ENCODE measurements at regions not wholly inside any gene's neighbourhood (a gene's known extent, or its start where the extent isn't known, plus 50 kb on each side); places are given as distances from the start of the nearest gene placed in this dataset.

DNA sequence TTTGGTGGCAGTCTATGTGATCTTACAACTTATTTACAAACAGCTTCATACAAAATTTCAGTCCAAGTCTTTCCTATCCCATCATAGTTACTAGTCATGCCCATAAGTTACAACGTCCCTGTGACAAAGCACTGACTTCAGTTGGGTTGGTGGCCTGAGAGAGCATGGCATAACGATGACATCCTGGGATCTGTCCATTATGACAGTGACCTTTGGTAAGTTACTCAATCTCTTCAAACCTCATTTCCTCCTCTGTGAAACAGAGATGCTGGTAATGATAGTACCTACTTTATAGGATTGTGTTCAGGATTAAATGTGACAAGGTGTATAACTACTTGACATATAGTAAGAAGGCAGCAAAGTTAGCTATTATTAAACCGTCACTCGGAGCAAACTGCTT lies 55.4 kb upstream of the ATP5MC3 start:
- peaks cover 11% of the 10 kb centered on the region for H3K27me3 ChIP-seq (ENCODE audit: control insufficient read depth, insufficient read depth, low read length)
- no peak for TF ChIP-seq CTCF (IDR thresholded peaks at IDR 0.05; ENCODE audit: low read depth, low read length)
- CTCF ChIA-PET: no interaction called here
- H3K9me3 ChIP-seq (ENCODE audit: control insufficient read depth, insufficient read depth, low read length): peaks cover 7% of the 10 kb centered on the region
- no peak overlapping the region for H3K27ac ChIP-seq (ENCODE audit: low read depth, low read length)
- POLR2A ChIA-PET: no interaction called here
- H3K4me3 ChIP-seq (ENCODE audit: low read depth, low read length): no peak overlapping the region
- DNase-seq (ENCODE audit: low read depth, low spot score): no peak

GRCh38 chr2:175234650-175235049 lies 53.1 kb upstream of the ATP5MC3 start:
- Histone ChIP-seq H3K27ac (ENCODE audit: low read depth, low read length) (no peak overlapping the region), H3K9me3 (ENCODE audit: control insufficient read depth, insufficient read depth, low read length) (peaks cover 7% of the 10 kb centered on the region), H3K27me3 (ENCODE audit: control insufficient read depth, insufficient read depth, low read length) (no peaks in the 10 kb centered on the region), H3K4me3 (ENCODE audit: low read depth, low read length) (no peak overlapping the region)
- no peak for TF ChIP-seq CTCF (IDR thresholded peaks at IDR 0.05; ENCODE audit: low read depth, low read length)
- no peak for DNase-seq (ENCODE audit: low read depth, low spot score)
- ChIA-PET POLR2A (no interaction called here), CTCF (interaction anchor here (0.8 to 1.9 kb wide), 3 partner anchors 15 to 47 kb away, joined by 3 to 21 read pairs (median 3); no protein-coding TSS in a partner anchor)

GRCh38 chr2:175234153-175234552 lies 52.6 kb upstream of the ATP5MC3 start:
- no peak overlapping the region for H3K4me3 ChIP-seq (ENCODE audit: low read depth, low read length)
- ChIA-PET CTCF (interaction anchor here (0.8 to 1.9 kb wide), 3 partner anchors 16 to 48 kb away, joined by 3 to 21 read pairs (median 3); no protein-coding TSS in a partner anchor), POLR2A (no interaction called here)
- peaks cover 6% of the 10 kb centered on the region for H3K9me3 ChIP-seq (ENCODE audit: control insufficient read depth, insufficient read depth, low read length)
- TF ChIP-seq CTCF (IDR thresholded peaks at IDR 0.05; ENCODE audit: low read depth, low read length): no peak
- H3K27ac ChIP-seq (ENCODE audit: low read depth, low read length): no peak overlapping the region
- DNase-seq (ENCODE audit: low read depth, low spot score): no peak
- no peaks in the 10 kb centered on the region for H3K27me3 ChIP-seq (ENCODE audit: control insufficient read depth, insufficient read depth, low read length)

DNA sequence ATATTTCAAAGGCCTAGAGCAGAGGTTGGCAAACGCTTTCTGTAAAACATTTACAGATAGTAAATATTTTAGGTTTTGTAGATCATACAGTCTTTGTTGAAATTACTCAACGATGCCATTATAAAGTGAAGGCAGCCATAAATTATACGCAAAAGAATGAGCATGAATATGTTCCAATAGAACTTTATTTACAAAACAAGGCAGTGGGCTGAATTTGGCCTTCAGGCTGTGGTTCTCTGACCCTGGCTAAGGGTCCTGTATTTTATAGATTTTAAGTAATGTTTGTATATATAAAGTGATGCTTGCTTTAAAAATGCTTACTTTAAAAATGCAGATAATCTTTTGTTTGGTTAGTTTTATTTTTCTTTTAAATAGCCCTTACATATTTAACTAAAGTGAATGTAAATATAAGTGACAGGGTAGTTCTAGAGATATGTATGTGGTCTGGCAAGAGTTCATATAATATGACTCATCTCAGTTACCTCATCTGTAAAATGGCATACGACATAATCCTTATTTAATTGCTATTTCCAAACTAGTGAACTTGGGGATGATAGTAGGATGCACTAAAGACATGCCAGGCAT lies 51.7 kb upstream of the ATP5MC3 start:
- no peak for TF ChIP-seq CTCF (IDR thresholded peaks at IDR 0.05; ENCODE audit: low read depth, low read length)
- no peak overlapping the region for H3K4me3 ChIP-seq (ENCODE audit: low read depth, low read length)
- peak; percentile 72 for DNase-seq (ENCODE audit: low read depth, low spot score)
- no peaks in the 10 kb centered on the region for H3K27me3 ChIP-seq (ENCODE audit: control insufficient read depth, insufficient read depth, low read length)
- no peak overlapping the region for H3K27ac ChIP-seq (ENCODE audit: low read depth, low read length)
- H3K9me3 ChIP-seq (ENCODE audit: control insufficient read depth, insufficient read depth, low read length): no peaks in the 10 kb centered on the region
- ChIA-PET POLR2A (interaction anchor here (0.7 kb wide), 2 partner anchors 18 to 461 kb away, joined by 4 to 5 read pairs; no protein-coding TSS in a partner anchor), CTCF (interaction anchor here (1.0 to 1.9 kb wide), 2 partner anchors 18 to 29 kb away, joined by 7 to 21 read pairs; no protein-coding TSS in a partner anchor)
